ENCODE measurements at regions not wholly inside any gene's neighbourhood (a gene's known extent, or its start where the extent isn't known, plus 50 kb on each side); places are given as distances from the start of the nearest gene placed in this dataset.

GRCh38 chr3:117520582-117520981 lies 811.0 kb downstream of the TUSC7 start:
- Histone ChIP-seq H3K27me3 (ENCODE audit: control insufficient read depth in 1 of 2, insufficient read depth in 2 of 2, low read length in 2 of 2) (no peaks in the 10 kb centered on the region), H3K9me3 (ENCODE audit: control insufficient read depth in 1 of 2, insufficient read depth in 1 of 2, low read length in 2 of 2) (peaks cover 0 to 3% of the 10 kb centered on the region in 2 experiments), H3K36me3 (ENCODE audit: insufficient read depth, low read length) (no peaks in the 10 kb centered on the region), H3K4me1 (ENCODE audit: insufficient read depth, low read length) (no peaks in the 10 kb centered on the region), H3K27ac (ENCODE audit: low read depth in 1 of 2, low read length in 2 of 2) (no peak overlapping the region), H3K4me3 (ENCODE audit: low read length) (no peak overlapping the region)
- ATAC-seq (ENCODE audit: poor library complexity) (no peak), DNase-seq (no peak)
- ChIA-PET CTCF (no interaction called here), POLR2A (no interaction called here)
- H3K9me3 Mint-ChIP-seq, result peaks cover under 1% of the 10 kb centered on the region
- no peak overlapping the region for H3K27ac Mint-ChIP-seq
- no peak for TF ChIP-seq CTCF (IDR thresholded peaks at IDR 0.05)
- H3K4me1 Mint-ChIP-seq (ENCODE audit: low read depth), result no peaks in the 10 kb centered on the region
- intact Hi-C loops (cut with DNase I, micrococcal nuclease), result no loop called here
- H3K27me3 Mint-ChIP-seq, result no peaks in the 10 kb centered on the region
- no peaks in the 10 kb centered on the region for H3K36me3 Mint-ChIP-seq (ENCODE audit: low read depth)
- no peak overlapping the region for H3K4me3 Mint-ChIP-seq

GRCh38 chr3:117523418-117523817 lies 813.8 kb downstream of the TUSC7 start:
- Mint-ChIP-seq H3K4me3 (no peak overlapping the region), H3K27ac (no peak overlapping the region), H3K9me3 (no peaks in the 10 kb centered on the region), H3K4me1 (ENCODE audit: low read depth) (no peaks in the 10 kb centered on the region), H3K36me3 (ENCODE audit: low read depth) (no peaks in the 10 kb centered on the region), H3K27me3 (no peaks in the 10 kb centered on the region)
- TF ChIP-seq CTCF (IDR thresholded peaks at IDR 0.05), result no peak
- Histone ChIP-seq H3K27me3 (ENCODE audit: control insufficient read depth in 1 of 2, insufficient read depth in 2 of 2, low read length in 2 of 2) (no peaks in the 10 kb centered on the region), H3K9me3 (ENCODE audit: control insufficient read depth in 1 of 2, insufficient read depth in 1 of 2, low read length in 2 of 2) (peaks cover 0 to 3% of the 10 kb centered on the region in 2 experiments), H3K36me3 (ENCODE audit: insufficient read depth, low read length) (no peaks in the 10 kb centered on the region), H3K4me3 (ENCODE audit: low read length) (no peak overlapping the region), H3K27ac (ENCODE audit: low read depth in 1 of 2, low read length in 2 of 2) (no peak overlapping the region), H3K4me1 (ENCODE audit: insufficient read depth, low read length) (no peaks in the 10 kb centered on the region)
- POLR2A ChIA-PET, result no interaction called here
- DNase-seq (no peak), ATAC-seq (ENCODE audit: poor library complexity) (no peak)
- intact Hi-C loops (cut with DNase I, micrococcal nuclease), result no loop called here
- CTCF ChIA-PET, result no interaction called here

- ChIA-PET CTCF (no interaction called here), POLR2A (no interaction called here)
- H3K4me3 ChIP-seq (ENCODE audit: low read length), result no peak overlapping the region
- no peaks in the 10 kb centered on the region for H3K36me3 ChIP-seq (ENCODE audit: insufficient read depth, low read length)
- DNase-seq (no peak), ATAC-seq (ENCODE audit: poor library complexity) (no peak)
- Mint-ChIP-seq H3K27me3 (no peaks in the 10 kb centered on the region), H3K27ac (no peak overlapping the region), H3K4me1 (ENCODE audit: low read depth) (no peaks in the 10 kb centered on the region), H3K36me3 (ENCODE audit: low read depth) (no peaks in the 10 kb centered on the region), H3K9me3 (no peaks in the 10 kb centered on the region), H3K4me3 (no peak overlapping the region)
- no peaks in the 10 kb centered on the region for H3K4me1 ChIP-seq (ENCODE audit: insufficient read depth, low read length)
- H3K27ac ChIP-seq (ENCODE audit: low read depth in 1 of 2, low read length in 2 of 2), result no peak overlapping the region
- intact Hi-C loops (cut with DNase I, micrococcal nuclease), result no loop called here
- no peak for TF ChIP-seq CTCF (IDR thresholded peaks at IDR 0.05)
- peaks cover 0 to 3% of the 10 kb centered on the region in 2 experiments for H3K9me3 ChIP-seq (ENCODE audit: control insufficient read depth in 1 of 2, insufficient read depth in 1 of 2, low read length in 2 of 2)
- no peaks in the 10 kb centered on the region for H3K27me3 ChIP-seq (ENCODE audit: control insufficient read depth in 1 of 2, insufficient read depth in 2 of 2, low read length in 2 of 2)
These were observed 815.3 kb downstream of the TUSC7 start for GRCh38 chr3:117524890-117525289.

All from CD4-positive, alpha-beta T cell (primary cell).